NCI-H1694 treated with DMSO at 0.1 percent for 48 hours (cell line): ENCODE measurements at regions not wholly inside any gene's neighbourhood (a gene's known extent, or its start where the extent isn't known, plus 50 kb on each side); places are given as distances from the start of the nearest gene placed in this dataset.
"Not testable (repeated sequence)": the region's sequence is repeated elsewhere in the genome, so short reads cannot be mapped to it uniquely, and the experiment has no call there.

Experiments used
- DNase-seq: peaks from one replicate; lab custom pipeline; 2025; lab: John Stamatoyannopoulos, UW

GRCh38 chr12:67040861-67041137, 228.4 kb upstream of the CAND1 start:
- DNase-seq, result no peak

- DNase-seq, result no peak
Measured at GRCh38 chr12:67042697-67043131, 226.4 kb upstream of the CAND1 start.

GRCh38 chr12:67043771-67044170, 225.4 kb upstream of the CAND1 start:
- no peak for DNase-seq

- no peak for DNase-seq
Measured at GRCh38 chr12:67045650-67046049, 223.5 kb upstream of the CAND1 start.

GRCh38 chr12:67046062-67046461, 223.1 kb upstream of the CAND1 start:
- no peak for DNase-seq

GRCh38 chr12:67047634-67048033, 221.5 kb upstream of the CAND1 start:
- no peak for DNase-seq

- no peak for DNase-seq
Measured at GRCh38 chr12:67048371-67048770, 220.8 kb upstream of the CAND1 start.

GRCh38 chr12:67049199-67049598, 220.0 kb upstream of the CAND1 start:
- not testable (repeated sequence) for DNase-seq

- DNase-seq, result no peak
Measured at GRCh38 chr12:67052981-67053380, 216.2 kb upstream of the CAND1 start.

GRCh38 chr12:67056329-67056728, 212.8 kb upstream of the CAND1 start:
- no peak for DNase-seq

- DNase-seq, result no peak
Measured at GRCh38 chr12:67057072-67057471, 212.1 kb upstream of the CAND1 start.

- no peak for DNase-seq
Measured at GRCh38 chr12:67062193-67062592, 207.0 kb upstream of the CAND1 start.

GRCh38 chr12:67067453-67068203, 201.5 kb upstream of the CAND1 start:
- DNase-seq, result no peak

GRCh38 chr12:67068204-67068731, 200.9 kb upstream of the CAND1 start:
- DNase-seq, result no peak

- DNase-seq, result peak; percentile 26
Measured at GRCh38 chr12:67068761-67069450, 200.3 kb upstream of the CAND1 start.

- DNase-seq, result no peak
Measured at GRCh38 chr12:67069451-67070306, 199.5 kb upstream of the CAND1 start.

- no peak for DNase-seq
Measured at GRCh38 chr12:67070307-67070600, 198.9 kb upstream of the CAND1 start.

- DNase-seq, result no peak
Measured at GRCh38 chr12:67070604-67071003, 198.6 kb upstream of the CAND1 start.

- DNase-seq, result not testable (repeated sequence)
Measured at GRCh38 chr12:67072281-67072680, 196.9 kb upstream of the CAND1 start.

GRCh38 chr12:67073336-67073735, 195.8 kb upstream of the CAND1 start:
- no peak for DNase-seq

GRCh38 chr12:67074072-67074471, 195.1 kb upstream of the CAND1 start:
- no peak for DNase-seq

GRCh38 chr12:67077617-67078016, 191.5 kb upstream of the CAND1 start:
- DNase-seq, result no peak

- no peak for DNase-seq
Measured at GRCh38 chr12:67078957-67079356, 190.2 kb upstream of the CAND1 start.
